Muscle of arm (tissue), 1 donor: ENCODE measurements at regions not wholly inside any gene's neighbourhood (a gene's known extent, or its start where the extent isn't known, plus 50 kb on each side); places are given as distances from the start of the nearest gene placed in this dataset.

Source experiments
- DNase-seq: peaks from one replicate; pipeline ENCODE4 v3.0.0-alpha.2; 2013

DNA sequence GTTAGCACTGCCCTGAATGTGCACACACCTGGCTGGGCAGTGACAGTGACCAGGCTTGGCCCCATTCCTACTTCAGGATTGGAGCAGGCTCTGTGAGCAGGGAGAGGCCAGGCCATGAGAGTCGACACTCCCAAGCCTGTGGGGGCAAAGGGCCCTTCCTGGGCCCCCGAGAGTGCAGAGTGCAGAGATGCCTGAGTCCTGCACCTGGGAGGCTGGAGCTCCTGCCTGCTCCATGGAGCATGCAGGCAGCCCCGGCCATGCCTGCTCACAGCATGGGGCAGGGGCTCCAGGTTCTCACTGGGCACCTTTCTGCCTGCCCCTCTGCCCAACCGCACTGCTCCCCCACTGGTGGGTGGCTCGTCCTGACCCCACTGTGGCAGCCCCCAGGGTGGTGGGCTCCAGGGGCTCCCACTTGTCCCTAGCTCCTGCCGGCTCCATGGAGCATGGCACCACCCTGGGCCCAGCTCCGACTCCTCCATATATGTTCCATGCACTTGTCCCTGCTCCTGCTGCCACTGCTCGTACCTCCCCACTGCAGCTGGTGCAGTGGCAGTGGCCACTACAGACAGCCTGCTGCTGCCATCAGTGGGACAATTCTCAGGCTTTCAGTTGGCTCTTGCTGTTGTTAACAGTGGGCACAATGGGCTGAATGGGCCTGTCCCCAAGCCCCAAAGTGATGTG is 282.0 kb downstream of the RPRM start:
- no peak for DNase-seq

DNA sequence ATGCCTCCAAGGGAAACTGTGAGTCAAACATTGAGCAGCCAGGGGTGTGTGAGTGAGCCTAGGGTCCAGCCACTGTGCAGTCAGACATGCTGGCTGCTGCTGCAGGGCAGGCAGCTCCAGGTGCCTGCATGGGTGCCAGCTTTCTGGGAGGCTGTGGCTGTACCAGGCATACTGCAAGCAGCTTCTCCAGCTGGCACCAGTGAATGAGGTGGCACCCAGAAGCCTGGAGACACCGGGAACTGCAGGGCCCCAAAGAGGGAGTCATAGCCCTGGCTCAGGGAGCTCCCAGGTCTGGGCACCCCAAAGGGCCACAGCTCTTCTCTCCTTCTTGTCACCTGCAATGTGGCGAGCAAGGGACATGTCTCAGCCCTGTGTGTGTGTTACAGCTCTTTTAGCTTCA is 283.2 kb downstream of the RPRM start:
- no peak for DNase-seq

DNA sequence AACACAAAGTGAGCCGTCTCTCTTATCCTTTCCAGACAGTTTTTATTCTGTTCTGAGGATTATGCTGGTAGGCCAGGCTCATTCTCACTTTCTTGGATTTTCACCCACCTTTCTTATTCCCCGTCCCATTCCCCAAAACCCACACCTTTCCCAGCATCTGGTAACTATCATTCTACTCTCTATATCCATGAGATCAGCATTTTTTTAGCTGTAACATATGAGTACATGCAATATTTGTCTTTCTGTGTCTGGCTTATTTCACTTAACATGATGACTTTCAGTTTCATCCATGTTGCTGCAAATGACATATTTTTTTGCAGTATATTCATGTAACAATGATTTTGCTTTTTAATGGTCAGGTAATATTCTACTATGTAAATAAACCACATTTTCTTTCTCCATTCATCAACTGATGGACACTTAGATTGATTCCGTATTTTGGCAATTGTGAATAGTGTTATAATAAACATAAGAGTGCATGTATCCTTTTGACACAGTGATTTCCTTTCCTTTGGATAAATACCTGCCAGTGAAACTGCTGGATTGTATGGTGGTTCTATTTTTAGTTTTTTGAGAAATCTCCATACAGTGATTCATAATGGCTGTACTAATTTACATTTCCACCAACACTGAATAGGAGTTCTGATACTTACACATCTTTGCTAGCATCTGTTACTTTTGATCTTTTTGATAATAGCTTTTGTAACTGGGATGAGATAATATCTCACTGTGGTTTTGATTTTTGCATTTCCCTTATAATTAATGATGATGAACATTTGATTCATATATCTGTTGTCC is 289.3 kb downstream of the RPRM start:
- no peak for DNase-seq

DNA sequence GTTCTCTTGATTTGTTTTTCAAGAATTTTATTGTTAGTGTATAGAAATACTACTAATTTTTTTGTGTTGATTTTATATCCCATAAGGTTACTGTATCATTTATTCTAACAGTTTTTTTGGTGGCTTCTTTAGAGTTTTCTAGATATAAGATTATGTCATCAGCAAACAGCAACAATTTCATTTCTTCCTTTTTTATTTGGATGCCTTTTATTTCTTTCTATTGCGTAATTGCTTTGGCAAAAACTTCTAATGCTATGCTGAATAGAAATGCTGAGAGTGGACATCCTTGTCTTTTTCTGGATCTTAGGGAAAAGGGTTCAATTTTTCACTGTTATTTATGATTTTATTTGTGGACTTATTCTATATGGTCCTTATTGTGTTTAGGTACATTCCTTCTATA is 298.8 kb downstream of the RPRM start:
- DNase-seq: no peak

DNA sequence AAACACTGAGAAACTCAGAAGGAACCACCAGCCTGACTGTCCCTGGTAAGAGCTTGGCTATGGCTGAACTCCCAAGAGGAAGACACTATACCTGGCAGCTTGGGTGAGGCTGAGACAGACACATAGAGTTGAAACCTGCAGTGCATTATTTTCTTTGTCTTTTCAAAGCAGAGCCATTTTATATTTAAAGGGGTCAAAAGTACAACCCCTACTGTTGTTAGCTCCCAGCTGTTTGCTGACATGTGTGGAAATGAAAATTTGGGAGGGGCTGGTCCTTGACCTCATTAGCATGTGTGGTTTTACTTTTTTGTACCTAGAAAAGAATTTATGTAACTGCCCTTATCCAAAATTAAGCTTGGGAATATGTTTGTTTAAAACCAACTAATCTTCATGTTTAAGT is 309.0 kb downstream of the RPRM start:
- DNase-seq: no peak

DNA sequence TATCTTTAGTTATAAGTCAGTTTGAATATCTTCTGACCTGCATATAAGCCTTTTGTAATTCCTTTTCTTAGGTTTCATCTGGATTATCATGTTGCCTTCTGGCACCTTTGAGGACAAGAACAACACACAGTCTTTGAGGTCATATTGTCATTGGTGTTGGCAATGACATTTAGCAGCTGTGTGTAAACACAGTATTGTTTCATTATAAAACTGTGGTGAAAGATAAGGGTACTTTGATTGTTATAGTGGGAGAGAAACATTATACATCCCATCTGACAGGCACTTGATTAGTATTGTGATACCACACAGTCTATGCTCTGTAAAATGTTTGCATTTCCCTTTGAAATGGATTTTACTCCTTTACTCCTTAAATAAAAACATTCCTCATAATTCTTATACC is 313.5 kb downstream of the RPRM start:
- no peak for DNase-seq

DNA sequence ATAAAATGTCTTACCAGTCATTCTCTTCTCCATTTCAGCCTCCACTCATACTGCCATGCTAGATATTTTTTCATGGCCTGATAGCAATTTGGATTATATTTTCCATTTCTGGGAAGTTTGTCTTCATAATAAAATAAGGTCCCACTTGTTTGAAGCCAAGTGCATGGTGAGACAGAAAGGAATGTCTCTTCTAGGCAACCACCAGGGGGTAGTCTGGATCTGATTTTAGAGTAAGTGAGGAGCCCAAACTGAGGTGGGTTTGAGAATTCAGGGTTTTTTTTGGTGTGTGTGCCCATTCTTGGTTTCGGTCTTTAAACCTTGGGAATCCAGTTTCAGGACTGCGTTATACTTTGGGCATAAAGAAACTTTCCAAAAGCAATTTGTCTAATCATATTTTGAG is 315.5 kb downstream of the RPRM start:
- DNase-seq: peak; percentile 20

DNA sequence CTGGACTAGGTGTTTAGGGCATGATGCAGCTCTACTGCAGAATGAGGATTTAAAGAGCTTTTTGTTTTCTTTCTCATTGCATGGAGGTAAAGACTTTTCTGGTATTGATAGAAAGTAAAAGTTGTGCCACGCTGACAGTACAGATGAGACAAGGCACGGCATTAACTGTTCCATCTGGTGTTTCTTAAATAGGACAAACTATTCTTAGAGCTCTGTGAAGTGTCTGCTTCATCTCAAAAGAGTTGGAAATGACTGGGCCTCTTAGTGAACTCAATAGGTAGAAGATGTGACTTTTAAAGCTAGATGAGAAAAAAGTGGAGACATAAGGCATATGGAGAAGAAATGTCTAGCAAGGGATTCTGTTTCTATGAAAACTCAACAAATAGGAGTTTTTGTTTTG is 321.8 kb downstream of the RPRM start:
- DNase-seq: no peak

DNA sequence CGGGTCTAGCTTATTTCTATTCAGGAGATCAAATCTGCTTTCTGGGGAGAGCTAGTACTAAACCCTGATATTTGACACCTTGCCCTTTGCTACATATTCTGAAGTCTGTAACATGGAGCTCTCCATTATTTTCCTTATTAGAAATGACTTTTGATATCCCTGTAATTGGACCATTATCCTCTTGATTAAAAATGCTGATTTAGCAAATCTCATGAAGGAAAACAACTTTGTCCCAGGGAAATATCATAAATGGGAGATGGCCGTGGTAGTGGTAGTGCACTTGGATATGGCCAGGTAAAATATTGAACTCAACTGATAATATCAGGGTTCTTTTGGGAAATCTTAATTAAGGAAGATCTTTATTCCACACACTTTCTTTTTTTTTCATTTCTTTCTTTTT is 326.5 kb downstream of the RPRM start:
- DNase-seq: no peak

DNA sequence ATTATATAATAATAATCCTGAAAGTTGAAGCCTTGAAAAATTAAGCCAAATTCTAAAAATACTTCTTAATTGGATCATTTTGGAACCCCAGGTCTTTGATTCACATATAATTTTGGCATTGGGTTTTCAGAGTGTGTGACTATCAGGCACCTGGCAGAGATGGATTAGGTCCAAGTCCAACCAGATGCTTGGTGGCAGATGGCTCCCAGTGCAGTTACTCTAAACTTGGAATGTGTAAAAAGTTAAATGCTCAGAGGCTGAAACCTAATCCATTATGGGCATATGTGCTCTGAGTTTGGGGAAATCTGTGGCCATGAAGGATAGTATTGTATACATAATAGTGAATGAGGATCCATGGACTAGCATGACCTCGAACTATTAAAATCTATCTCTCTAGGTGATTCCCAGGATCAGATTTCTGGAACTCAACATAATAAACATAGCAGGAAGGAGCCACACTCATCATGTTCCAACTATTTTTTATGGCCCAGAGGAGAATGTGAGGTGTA is 333.0 kb downstream of the RPRM start:
- DNase-seq: no peak

DNA sequence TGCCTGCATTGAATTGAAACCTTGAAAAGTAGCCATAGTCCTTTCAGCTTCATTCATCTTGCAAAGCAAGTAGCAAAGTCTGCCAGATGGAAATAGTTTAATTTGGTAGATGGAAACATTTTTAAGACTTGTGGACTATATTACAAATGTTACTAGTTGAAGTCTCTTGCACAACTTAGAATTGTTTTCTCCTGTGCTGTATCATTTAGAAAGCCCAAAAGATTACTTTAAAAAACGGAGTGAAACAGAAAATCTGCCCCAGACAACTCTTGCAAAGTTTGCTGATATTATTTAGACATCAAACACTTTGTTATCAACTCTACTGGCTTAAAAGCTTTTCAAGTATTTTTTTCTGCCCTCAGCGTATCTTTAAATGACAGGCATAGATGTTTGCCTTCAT is 335.0 kb downstream of the RPRM start:
- no peak for DNase-seq

DNA sequence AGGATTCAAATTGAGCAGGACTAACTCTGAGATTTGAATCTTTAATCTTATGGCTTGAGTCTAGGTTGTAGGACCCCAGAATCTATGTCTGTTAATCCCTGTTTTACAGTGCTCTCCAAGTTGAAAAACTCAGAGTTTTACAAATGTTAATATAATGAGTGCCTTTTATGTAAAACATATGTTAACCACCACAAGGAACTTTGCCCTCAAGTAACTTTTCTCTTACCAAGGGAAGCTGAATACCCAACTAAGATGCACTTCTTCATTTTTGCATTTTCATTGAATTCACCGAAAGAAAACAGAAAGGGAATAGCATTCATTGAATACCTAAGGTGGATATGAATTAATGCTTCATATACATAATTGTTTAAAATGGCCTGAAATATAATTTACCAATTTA is 338.1 kb downstream of the RPRM start:
- DNase-seq: no peak

DNA sequence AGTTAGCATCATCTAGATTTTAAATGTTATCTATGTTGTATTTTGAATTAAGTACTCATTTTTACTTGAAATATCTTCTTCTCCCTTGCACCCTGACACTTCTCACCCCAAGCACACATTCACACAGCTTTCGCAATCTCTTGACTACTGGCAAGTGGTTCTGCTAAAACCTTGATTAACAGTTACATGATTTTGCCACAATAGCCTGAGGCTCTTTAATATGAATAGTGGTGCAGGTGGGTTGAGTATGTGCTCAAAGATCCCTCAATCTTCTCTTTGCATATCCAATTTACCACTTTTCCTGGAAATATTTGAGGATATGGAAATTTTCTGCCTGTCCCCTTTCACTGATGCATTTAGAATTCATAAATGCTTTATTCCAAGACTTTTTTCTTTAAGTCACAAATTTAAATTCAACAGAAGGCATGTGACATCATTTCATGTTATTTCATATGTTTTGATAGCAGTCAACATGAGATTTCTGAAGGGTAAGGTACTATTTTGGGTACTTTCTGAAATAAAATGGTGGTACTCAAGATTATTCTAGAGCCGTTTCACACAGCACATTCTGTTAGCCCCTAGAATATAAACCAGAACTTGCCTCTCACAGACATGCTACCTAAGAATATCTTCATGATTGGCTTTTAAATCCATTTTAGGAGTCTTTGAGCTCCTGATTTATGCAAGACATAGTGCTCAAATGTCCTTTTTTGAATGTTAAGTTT is 339.7 kb downstream of the RPRM start:
- no peak for DNase-seq

DNA sequence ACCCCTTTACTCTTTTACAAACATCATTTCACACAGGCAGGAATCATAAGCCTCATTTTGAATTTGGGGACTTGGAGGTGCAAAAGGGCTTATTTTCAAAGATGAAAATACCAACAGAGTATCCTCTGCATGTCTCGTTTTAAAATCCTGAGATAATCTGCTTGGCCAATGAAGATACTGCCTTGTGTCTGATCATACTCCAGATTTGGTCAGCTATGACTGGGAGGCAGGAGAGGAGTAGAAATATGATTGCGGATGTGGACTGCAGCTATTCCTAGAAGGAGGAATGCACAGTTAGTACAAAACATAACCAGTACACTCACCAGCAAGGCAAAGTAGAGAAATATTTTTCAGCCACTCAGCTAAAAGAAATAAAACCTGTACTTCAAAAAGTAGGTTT is 342.3 kb downstream of the RPRM start:
- no peak for DNase-seq

DNA sequence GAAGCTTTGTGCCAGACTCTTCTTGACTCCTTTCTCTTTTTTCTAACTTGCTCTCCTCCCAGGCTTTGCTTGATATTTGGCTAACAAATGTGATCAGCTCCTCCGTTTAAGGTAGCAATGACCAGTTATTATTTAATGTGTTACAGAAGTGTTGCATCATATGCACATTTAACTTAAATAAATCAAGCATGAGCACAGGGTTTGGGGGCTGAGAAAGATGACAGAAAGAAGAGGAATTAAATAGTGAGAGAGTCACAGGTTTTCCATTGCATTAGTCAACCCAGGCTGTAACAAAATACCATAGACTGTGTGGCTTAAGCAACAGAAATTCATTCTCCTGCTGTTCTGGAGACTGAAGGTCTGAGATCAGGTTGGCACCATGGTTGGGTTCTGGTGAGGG is 343.8 kb downstream of the RPRM start:
- no peak for DNase-seq

DNA sequence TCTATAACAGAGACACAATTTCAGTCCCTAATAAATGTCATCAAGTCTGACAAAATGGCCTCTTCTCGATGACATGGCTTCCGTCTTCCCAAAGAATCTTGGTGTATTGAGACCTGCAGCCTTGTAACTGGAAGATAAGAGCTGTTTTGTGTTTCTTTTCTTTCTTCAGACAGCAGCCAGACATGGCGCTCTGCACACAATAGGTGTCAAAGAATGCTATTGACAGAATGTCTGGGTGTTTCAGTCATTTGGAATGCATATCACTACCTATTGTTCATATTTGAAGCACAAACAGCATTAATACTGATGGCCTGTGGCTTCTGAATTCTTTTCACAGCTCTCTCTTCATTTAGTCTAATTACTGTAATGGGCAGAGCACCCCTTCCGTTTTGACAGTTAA is 344.8 kb downstream of the RPRM start:
- no peak for DNase-seq

DNA sequence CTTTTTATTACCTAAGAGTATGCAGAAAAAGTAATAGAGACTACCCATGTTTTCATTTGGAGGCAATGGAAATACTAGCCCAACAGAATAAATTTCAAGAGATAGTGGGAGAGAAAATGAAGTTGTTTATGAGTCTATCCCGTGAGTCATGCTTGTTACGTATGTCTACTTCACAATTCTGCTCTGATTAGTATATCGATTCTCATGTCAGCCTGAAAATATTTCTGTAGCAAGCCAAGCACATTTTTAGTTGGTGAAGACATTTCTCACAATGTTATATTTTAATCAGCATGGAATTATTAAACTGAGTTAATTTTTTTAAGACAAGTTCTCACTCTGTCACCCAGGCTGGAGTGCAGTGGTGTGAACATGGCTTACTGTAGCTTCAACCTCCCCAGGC is 346.1 kb downstream of the RPRM start:
- DNase-seq: no peak

DNA sequence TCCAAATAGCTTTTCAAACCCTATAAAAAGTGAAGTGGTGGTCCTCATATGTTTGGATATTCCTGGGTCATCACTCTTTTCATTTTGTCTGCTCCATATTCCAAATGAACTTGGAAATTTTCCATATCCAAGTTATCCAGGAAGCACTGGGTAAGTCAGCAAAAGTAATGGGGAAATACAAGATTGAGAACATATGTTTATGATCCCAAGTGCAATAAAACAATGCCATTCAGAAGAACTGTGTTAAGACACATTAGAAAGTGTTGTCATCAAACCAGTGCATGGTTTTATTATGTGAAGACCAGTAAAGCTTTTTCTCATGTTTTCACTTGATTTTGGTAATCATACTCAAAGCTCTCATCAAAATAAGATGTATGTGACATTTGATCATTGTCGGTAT is 363.4 kb downstream of the RPRM start:
- no peak for DNase-seq

DNA sequence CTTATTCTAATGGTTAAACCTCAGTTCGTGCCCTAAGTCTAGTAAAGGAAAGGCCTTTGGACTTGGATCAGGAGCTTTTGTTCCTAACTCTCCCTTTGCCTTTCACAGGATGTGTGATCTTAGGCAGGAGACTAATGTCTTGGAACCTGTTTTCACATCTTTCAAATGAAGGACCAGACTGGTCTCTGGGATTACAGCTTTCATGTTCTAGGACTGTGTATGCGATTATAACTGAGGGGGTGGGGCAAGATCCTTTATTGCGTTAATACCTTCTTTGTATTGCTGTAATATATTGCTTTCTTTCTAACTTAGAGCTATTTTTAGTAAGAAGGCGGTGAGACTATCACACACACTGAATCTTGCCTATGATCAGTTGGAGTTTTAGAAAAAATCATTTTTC is 368.1 kb downstream of the RPRM start:
- DNase-seq: no peak

DNA sequence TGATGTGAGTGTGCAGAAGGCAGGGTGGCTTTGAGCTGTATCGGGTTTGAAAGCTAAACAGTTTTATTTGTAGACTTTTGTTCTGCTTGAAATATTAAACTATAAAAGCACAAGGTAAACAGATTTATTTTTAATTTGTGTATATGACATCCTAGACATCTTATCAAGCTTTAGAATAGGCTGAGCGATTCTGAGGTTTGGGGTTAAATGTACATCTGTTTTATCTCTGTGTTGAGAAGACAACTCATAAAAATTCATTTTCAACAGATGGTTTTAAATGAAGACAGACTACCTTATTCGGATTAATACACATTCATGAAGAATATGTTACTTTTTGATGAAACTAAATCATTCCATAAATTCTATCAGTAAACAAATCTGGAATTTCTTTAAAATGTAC is 368.8 kb downstream of the RPRM start:
- DNase-seq: no peak

DNA sequence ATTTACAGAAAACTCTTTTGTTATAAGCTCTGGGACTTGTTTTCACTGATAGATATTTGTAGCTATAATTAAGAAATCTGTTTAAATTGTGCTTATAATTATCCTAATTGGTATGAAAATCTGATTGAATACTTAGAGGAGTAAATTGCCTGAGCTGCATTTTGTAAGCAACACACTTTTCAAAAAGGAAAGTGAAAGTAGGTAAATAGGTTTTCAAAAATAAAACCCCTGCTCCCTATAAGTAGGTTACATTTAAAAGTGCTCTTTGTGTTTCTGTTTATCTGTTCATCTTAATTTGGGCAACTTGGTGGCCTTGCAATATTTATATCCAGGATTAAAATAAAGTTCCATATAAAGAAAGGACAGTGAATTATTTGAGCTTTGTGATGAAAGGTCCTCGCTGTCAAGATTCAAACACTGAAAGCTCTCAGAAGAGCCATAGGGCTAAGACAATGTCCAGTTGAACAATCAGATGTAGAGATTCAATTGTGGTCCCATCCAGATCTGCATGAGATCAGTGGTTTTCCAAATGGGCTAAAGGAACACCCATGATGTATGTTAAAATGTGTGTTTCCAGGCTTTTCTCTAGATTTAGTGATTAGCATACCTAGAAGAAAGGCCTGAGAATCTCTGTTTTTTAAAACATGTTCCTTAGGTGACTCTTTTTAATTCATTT is 371.6 kb downstream of the RPRM start:
- DNase-seq: no peak

DNA sequence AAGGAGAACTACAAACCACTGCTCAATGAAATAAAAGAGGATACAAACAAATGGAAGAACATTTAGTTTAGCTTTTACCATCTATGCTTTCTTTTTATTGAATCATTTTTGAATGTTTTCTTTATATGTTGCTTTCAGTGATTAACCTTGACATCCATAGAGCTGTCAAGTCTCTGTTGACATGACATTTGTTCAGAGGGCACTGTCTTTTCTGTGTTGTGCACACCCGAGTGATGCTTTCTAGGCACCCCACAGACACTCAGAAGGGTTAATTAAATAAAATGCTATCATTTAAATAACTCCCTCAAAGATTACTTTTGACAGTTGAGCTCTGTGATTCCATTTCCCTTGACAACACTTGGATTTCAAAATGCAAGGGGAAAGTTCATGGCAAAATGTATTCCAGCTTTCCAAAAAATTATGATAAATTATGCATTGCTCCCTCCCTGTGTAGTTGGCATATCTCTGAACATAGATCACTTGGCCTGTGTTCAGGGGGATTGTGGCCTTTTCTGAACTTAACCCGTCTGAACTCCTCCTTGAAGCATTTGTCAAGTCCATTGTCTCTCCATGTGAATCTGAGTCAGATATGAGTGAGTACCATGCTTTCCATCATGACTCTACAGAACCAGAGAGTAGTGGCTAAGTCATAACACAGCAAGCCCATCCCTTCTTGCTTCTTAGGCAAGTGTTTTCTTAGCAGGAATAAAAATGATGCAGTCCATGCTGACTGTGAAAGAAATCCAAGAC is 372.6 kb downstream of the RPRM start:
- DNase-seq: no peak
